ENCODE measurements at regions not wholly inside any gene's neighbourhood (a gene's known extent, or its start where the extent isn't known, plus 50 kb on each side); places are given as distances from the start of the nearest gene placed in this dataset.

DNA sequence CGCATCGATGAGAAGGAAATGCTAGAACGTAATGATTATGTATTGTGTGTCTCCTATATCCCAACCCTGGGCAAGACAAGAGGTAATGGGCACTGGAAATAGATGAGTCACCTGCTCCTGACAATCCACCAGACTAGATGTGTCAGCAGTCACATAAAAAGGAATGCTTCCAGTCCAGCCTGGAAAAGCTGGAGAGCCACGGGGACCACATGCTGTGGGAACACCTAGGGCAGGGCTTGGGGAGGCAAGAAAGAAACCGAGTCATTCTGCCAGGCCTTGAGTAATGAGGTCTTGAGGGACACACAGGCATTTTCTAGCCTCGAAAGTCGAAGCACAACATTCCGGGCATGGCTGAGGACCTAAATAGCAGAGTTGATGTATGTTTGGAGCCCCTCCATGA lies 716.7 kb upstream of the TMEM132C start:
- no peaks in the 10 kb centered on the region for H4K20me1 ChIP-seq (ENCODE audit: insufficient read depth)
- intact Hi-C loops (cut with micrococcal nuclease; ENCODE audit: unreplicated experiment), result no loop called here
- no peaks in the 10 kb centered on the region for H3K9me2 ChIP-seq (ENCODE audit: insufficient read depth)
- no peaks in the 10 kb centered on the region for H3F3A ChIP-seq (ENCODE audit: insufficient read depth, low read depth)
- no peak overlapping the region for H3K4me2 ChIP-seq
- no peak overlapping the region for H2AFZ ChIP-seq
- no peaks in the 10 kb centered on the region for H3K79me2 ChIP-seq (ENCODE audit: low read depth)
- H3K4me3 ChIP-seq, result no peak overlapping the region
- H3K9me3 ChIP-seq (ENCODE audit: insufficient read depth, low read depth), result no peaks in the 10 kb centered on the region
- ChIA-PET CTCF (no interaction called here), POLR2A (ENCODE audit: unreplicated experiment) (no interaction called here)
- no peaks in the 10 kb centered on the region for H3K4me1 ChIP-seq (replicated peaks; ENCODE audit: insufficient read depth)
- no TSS peak for BruUV-seq (replicated peaks)
- no peaks in the 10 kb centered on the region for H3K36me3 ChIP-seq (ENCODE audit: low read depth)
- TF ChIP-seq, protein P1, sequence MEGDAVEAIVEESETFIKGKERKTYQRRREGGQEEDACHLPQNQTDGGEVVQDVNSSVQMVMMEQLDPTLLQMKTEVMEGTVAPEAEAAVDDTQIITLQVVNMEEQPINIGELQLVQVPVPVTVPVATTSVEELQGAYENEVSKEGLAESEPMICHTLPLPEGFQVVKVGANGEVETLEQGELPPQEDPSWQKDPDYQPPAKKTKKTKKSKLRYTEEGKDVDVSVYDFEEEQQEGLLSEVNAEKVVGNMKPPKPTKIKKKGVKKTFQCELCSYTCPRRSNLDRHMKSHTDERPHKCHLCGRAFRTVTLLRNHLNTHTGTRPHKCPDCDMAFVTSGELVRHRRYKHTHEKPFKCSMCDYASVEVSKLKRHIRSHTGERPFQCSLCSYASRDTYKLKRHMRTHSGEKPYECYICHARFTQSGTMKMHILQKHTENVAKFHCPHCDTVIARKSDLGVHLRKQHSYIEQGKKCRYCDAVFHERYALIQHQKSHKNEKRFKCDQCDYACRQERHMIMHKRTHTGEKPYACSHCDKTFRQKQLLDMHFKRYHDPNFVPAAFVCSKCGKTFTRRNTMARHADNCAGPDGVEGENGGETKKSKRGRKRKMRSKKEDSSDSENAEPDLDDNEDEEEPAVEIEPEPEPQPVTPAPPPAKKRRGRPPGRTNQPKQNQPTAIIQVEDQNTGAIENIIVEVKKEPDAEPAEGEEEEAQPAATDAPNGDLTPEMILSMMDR (conservative IDR thresholded peaks at IDR 0.05), result no peak
- no peak for TF ChIP-seq EZH2 (IDR thresholded peaks at IDR 0.05; ENCODE audit: low read depth)
- peak in 1 of 2 experiments; percentile 5 for DNase-seq
- H3K27ac ChIP-seq, result no peak overlapping the region
- peaks cover 3% of the 10 kb centered on the region; the same call in 1 of the 2 replicates for H3K27me3 ChIP-seq (ENCODE audit: insufficient read depth, low read depth)

DNA sequence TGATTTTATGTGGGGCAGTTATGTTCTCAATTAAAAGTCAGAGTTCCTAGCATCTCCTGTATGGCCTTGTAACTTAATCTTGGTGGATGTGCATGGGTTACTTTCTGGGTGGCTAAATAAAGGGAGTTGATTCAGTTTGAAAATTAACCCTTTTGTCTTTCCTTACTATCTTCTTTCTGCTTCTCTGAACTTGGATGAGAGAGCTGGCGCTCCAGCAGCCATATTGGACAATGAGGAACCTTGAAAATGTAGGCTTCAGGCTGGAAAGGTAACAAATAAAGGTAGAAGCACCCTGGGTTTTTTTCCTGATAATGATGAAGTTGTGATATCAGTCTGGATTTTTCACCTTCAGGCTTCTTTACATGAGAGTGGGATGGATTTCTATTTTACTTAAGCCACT lies 714.1 kb upstream of the TMEM132C start:
- DNase-seq, result no peak
- Histone ChIP-seq H3K9me2 (ENCODE audit: insufficient read depth) (no peaks in the 10 kb centered on the region), H3K36me3 (ENCODE audit: low read depth) (no peaks in the 10 kb centered on the region), H3K27ac (no peak overlapping the region), H2AFZ (no peak overlapping the region), H3F3A (ENCODE audit: insufficient read depth, low read depth) (no peaks in the 10 kb centered on the region), H3K27me3 (ENCODE audit: insufficient read depth, low read depth) (peaks cover 3% of the 10 kb centered on the region; the same call in 1 of the 2 replicates), H3K4me3 (no peak overlapping the region), H3K4me2 (no peak overlapping the region), H3K4me1 (replicated peaks; ENCODE audit: insufficient read depth) (no peaks in the 10 kb centered on the region), H3K9me3 (ENCODE audit: insufficient read depth, low read depth) (no peaks in the 10 kb centered on the region), H4K20me1 (ENCODE audit: insufficient read depth) (no peaks in the 10 kb centered on the region), H3K79me2 (ENCODE audit: low read depth) (no peaks in the 10 kb centered on the region)
- CTCF ChIA-PET, result no interaction called here
- intact Hi-C loops (cut with micrococcal nuclease; ENCODE audit: unreplicated experiment), result no loop called here
- no peak for TF ChIP-seq EZH2 (IDR thresholded peaks at IDR 0.05; ENCODE audit: low read depth)
- TF ChIP-seq, protein P1 (conservative IDR thresholded peaks at IDR 0.05), result no peak
- no TSS peak for BruUV-seq (replicated peaks)
- POLR2A ChIA-PET (ENCODE audit: unreplicated experiment), result no interaction called here

DNA sequence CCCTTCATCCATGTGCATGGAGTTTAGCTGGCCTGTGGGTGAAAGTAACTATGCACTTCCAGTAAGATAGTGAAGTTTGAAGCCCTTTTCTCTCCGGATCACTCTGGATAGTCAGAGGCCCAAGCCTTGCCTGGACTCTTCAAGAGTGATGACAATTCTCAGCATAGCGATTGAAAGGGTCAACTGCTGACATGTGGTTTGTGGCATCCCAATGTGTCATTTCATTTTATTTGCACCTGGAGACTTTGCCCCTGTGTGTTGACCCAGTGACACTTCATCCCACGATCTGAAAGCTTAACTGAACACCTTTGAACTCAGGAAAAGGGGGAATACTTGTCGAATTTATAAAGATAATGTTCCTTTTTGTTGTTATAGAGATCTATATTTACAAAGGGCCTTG lies 711.9 kb upstream of the TMEM132C start:
- Histone ChIP-seq H3K36me3 (ENCODE audit: low read depth) (no peaks in the 10 kb centered on the region), H2AFZ (no peak overlapping the region), H3K4me2 (no peak overlapping the region), H3K27me3 (ENCODE audit: insufficient read depth, low read depth) (no peaks in the 10 kb centered on the region), H3K9me3 (ENCODE audit: insufficient read depth, low read depth) (no peaks in the 10 kb centered on the region), H3K4me1 (replicated peaks; ENCODE audit: insufficient read depth) (no peaks in the 10 kb centered on the region), H3F3A (ENCODE audit: insufficient read depth, low read depth) (no peaks in the 10 kb centered on the region), H3K9me2 (ENCODE audit: insufficient read depth) (no peaks in the 10 kb centered on the region), H3K79me2 (ENCODE audit: low read depth) (no peaks in the 10 kb centered on the region), H4K20me1 (ENCODE audit: insufficient read depth) (no peaks in the 10 kb centered on the region), H3K27ac (no peak overlapping the region), H3K4me3 (no peak overlapping the region)
- TF ChIP-seq, protein P1 (conservative IDR thresholded peaks at IDR 0.05), result no peak
- no peak for TF ChIP-seq EZH2 (IDR thresholded peaks at IDR 0.05; ENCODE audit: low read depth)
- ChIA-PET POLR2A (ENCODE audit: unreplicated experiment) (no interaction called here), CTCF (no interaction called here)
- intact Hi-C loops (cut with micrococcal nuclease; ENCODE audit: unreplicated experiment), result no loop called here
- no peak for DNase-seq
- BruUV-seq (replicated peaks), result no TSS peak
